ENCODE measurements at regions not wholly inside any gene's neighbourhood (a gene's known extent, or its start where the extent isn't known, plus 50 kb on each side); places are given as distances from the start of the nearest gene placed in this dataset.

GRCh38 chr3:150149651-150150051 lies 179.0 kb upstream of the PFN2 start:
- peak; percentile 99 for DNase-seq

GRCh38 chr3:150148227-150148626 lies 177.5 kb upstream of the PFN2 start:
- DNase-seq, result no peak

GRCh38 chr3:150147776-150148175 lies 177.1 kb upstream of the PFN2 start:
- no peak for DNase-seq

- DNase-seq, result no peak
These were observed 176.5 kb upstream of the PFN2 start for GRCh38 chr3:150146991-150147761.

- no peak for DNase-seq
These were observed 175.0 kb upstream of the PFN2 start for GRCh38 chr3:150145659-150146058.

GRCh38 chr3:150144191-150144708 lies 173.6 kb upstream of the PFN2 start:
- no peak for DNase-seq

- DNase-seq, result no peak
These were observed 172.2 kb upstream of the PFN2 start for GRCh38 chr3:150142936-150143335.

GRCh38 chr3:150141790-150142326 lies 171.2 kb upstream of the PFN2 start:
- DNase-seq, result no peak

GRCh38 chr3:150140614-150141321 lies 170.1 kb upstream of the PFN2 start:
- DNase-seq, result no peak

- no peak for DNase-seq
These were observed 168.1 kb upstream of the PFN2 start for GRCh38 chr3:150138824-150139223.

- DNase-seq, result no peak
These were observed 165.5 kb upstream of the PFN2 start for GRCh38 chr3:150136242-150136641.

GRCh38 chr3:150135287-150135721 lies 164.6 kb upstream of the PFN2 start:
- no peak for DNase-seq

- DNase-seq, result no peak
These were observed 162.6 kb upstream of the PFN2 start for GRCh38 chr3:150133293-150133692.

- DNase-seq, result no peak
These were observed 161.5 kb upstream of the PFN2 start for GRCh38 chr3:150132101-150132749.

- no peak for DNase-seq
These were observed 161.0 kb upstream of the PFN2 start for GRCh38 chr3:150131663-150132062.

- no peak for DNase-seq
These were observed 159.9 kb upstream of the PFN2 start for GRCh38 chr3:150130404-150131100.

- DNase-seq, result no peak
These were observed 158.5 kb upstream of the PFN2 start for GRCh38 chr3:150129166-150129565.

GRCh38 chr3:150128126-150128525 lies 157.4 kb upstream of the PFN2 start:
- no peak for DNase-seq

- no peak for DNase-seq
These were observed 156.4 kb upstream of the PFN2 start for GRCh38 chr3:150127011-150127490.

- DNase-seq, result no peak
These were observed 153.4 kb upstream of the PFN2 start for GRCh38 chr3:150124142-150124541.

- DNase-seq, result peak; percentile 41
These were observed 152.6 kb upstream of the PFN2 start for GRCh38 chr3:150123249-150123648.

- no peak for DNase-seq
These were observed 147.5 kb upstream of the PFN2 start for GRCh38 chr3:150118219-150118618.

- DNase-seq, result no peak
These were observed 146.4 kb upstream of the PFN2 start for GRCh38 chr3:150117076-150117475.

Data from NCI-H526 treated with DMSO at 0.1 percent for 48 hours (cell line).